ENCODE measurements at regions not wholly inside any gene's neighbourhood (a gene's known extent, or its start where the extent isn't known, plus 50 kb on each side); places are given as distances from the start of the nearest gene placed in this dataset.

GRCh38 chr17:71334048-71334751 lies 786.6 kb upstream of the SOX9 start:
- TF ChIP-seq CTCF (IDR thresholded peaks at IDR 0.05; ENCODE audit: partially characterized antibody, unreplicated experiment), result no peak
- no peaks in the 10 kb centered on the region for H3K27me3 Mint-ChIP-seq (ENCODE audit: unreplicated experiment)
- no peak overlapping the region for H3K4me3 Mint-ChIP-seq (ENCODE audit: unreplicated experiment)
- no peaks in the 10 kb centered on the region for H3K9me3 Mint-ChIP-seq (ENCODE audit: unreplicated experiment)
- no peak overlapping the region for H3K27ac Mint-ChIP-seq (ENCODE audit: unreplicated experiment)
- no peak for DNase-seq
- peaks cover 6% of the 10 kb centered on the region for H3K4me1 Mint-ChIP-seq (ENCODE audit: low read depth, unreplicated experiment)
- no peaks in the 10 kb centered on the region for H3K36me3 Mint-ChIP-seq (ENCODE audit: unreplicated experiment)

- no peaks in the 10 kb centered on the region for H3K36me3 Mint-ChIP-seq (ENCODE audit: unreplicated experiment)
- no peak overlapping the region for H3K4me3 Mint-ChIP-seq (ENCODE audit: unreplicated experiment)
- H3K9me3 Mint-ChIP-seq (ENCODE audit: unreplicated experiment), result no peaks in the 10 kb centered on the region
- no peak for DNase-seq
- TF ChIP-seq CTCF (IDR thresholded peaks at IDR 0.05; ENCODE audit: partially characterized antibody, unreplicated experiment), result no peak
- no peaks in the 10 kb centered on the region for H3K27me3 Mint-ChIP-seq (ENCODE audit: unreplicated experiment)
- H3K4me1 Mint-ChIP-seq (ENCODE audit: low read depth, unreplicated experiment), result peaks cover 6% of the 10 kb centered on the region
- no peak overlapping the region for H3K27ac Mint-ChIP-seq (ENCODE audit: unreplicated experiment)
Measured at GRCh38 chr17:71335212-71335611, 785.6 kb upstream of the SOX9 start.

GRCh38 chr17:71337938-71338337 lies 782.9 kb upstream of the SOX9 start:
- Mint-ChIP-seq H3K4me3 (ENCODE audit: unreplicated experiment) (no peak overlapping the region), H3K4me1 (ENCODE audit: low read depth, unreplicated experiment) (peaks cover 6% of the 10 kb centered on the region), H3K36me3 (ENCODE audit: unreplicated experiment) (no peaks in the 10 kb centered on the region), H3K9me3 (ENCODE audit: unreplicated experiment) (peaks cover 2% of the 10 kb centered on the region), H3K27me3 (ENCODE audit: unreplicated experiment) (peaks cover 2% of the 10 kb centered on the region), H3K27ac (ENCODE audit: unreplicated experiment) (no peak overlapping the region)
- DNase-seq, result no peak
- no peak for TF ChIP-seq CTCF (IDR thresholded peaks at IDR 0.05; ENCODE audit: partially characterized antibody, unreplicated experiment)

GRCh38 chr17:71338396-71338795 lies 782.4 kb upstream of the SOX9 start:
- Mint-ChIP-seq H3K27me3 (ENCODE audit: unreplicated experiment) (peaks cover 2% of the 10 kb centered on the region), H3K4me3 (ENCODE audit: unreplicated experiment) (no peak overlapping the region), H3K27ac (ENCODE audit: unreplicated experiment) (no peak overlapping the region), H3K4me1 (ENCODE audit: low read depth, unreplicated experiment) (peaks cover 6% of the 10 kb centered on the region), H3K9me3 (ENCODE audit: unreplicated experiment) (peaks cover 2% of the 10 kb centered on the region), H3K36me3 (ENCODE audit: unreplicated experiment) (no peaks in the 10 kb centered on the region)
- TF ChIP-seq CTCF (IDR thresholded peaks at IDR 0.05; ENCODE audit: partially characterized antibody, unreplicated experiment), result no peak
- DNase-seq, result no peak

GRCh38 chr17:71339206-71339605 lies 781.6 kb upstream of the SOX9 start:
- Mint-ChIP-seq H3K9me3 (ENCODE audit: unreplicated experiment) (peaks cover 2% of the 10 kb centered on the region), H3K4me3 (ENCODE audit: unreplicated experiment) (no peak overlapping the region), H3K36me3 (ENCODE audit: unreplicated experiment) (no peaks in the 10 kb centered on the region), H3K27me3 (ENCODE audit: unreplicated experiment) (peaks cover 2% of the 10 kb centered on the region), H3K4me1 (ENCODE audit: low read depth, unreplicated experiment) (peaks cover 3% of the 10 kb centered on the region), H3K27ac (ENCODE audit: unreplicated experiment) (no peak overlapping the region)
- TF ChIP-seq CTCF (IDR thresholded peaks at IDR 0.05; ENCODE audit: partially characterized antibody, unreplicated experiment), result no peak
- DNase-seq, result no peak

All from glutamatergic neuron (in vitro differentiated cells).